ENCODE measurements at regions not wholly inside any gene's neighbourhood (a gene's known extent, or its start where the extent isn't known, plus 50 kb on each side); places are given as distances from the start of the nearest gene placed in this dataset.
"Not testable (repeated sequence)": the region's sequence is repeated elsewhere in the genome, so short reads cannot be mapped to it uniquely, and the experiment has no call there.

DNA sequence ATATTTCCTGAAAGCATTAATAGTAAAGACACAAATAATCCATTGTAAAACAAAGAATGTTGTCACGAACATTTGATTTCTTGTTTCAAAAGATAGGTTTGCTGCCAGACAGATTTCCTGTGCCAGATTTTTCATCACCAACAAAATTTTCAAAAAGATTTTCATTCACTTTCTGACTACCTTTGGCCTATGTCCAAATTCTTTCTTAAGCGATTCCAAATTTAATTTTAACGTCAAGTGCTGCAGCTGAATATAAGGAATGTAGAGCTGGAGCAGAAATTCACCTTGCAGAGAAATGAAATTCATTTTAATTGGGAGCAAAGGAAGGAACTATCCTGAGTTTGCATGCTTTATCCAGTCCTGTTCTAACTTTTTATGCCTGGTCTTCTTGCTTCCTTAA is 277.4 kb downstream of the CCER1 start:
- ChIA-PET CTCF (no interaction called here), POLR2A (no interaction called here)
- Mint-ChIP-seq H3K4me3 (no peak overlapping the region), H3K27me3 (no peaks in the 10 kb centered on the region), H3K27ac (no peak overlapping the region), H3K36me3 (no peaks in the 10 kb centered on the region), H3K9me3 (peaks cover 0 to 6% (median 0%) of the 10 kb centered on the region in 5 donors), H3K4me1 (no peaks in the 10 kb centered on the region)
- DNase-seq: no peak
- Histone ChIP-seq H3K27ac (ENCODE audit: low read depth, low read length) (no peak overlapping the region), H3K4me3 (ENCODE audit: low read length) (no peak overlapping the region), H3K4me1 (ENCODE audit: insufficient read depth, low read length) (no peaks in the 10 kb centered on the region), H3K27me3 (ENCODE audit: insufficient read depth, low read length, poor library complexity, severe bottlenecking) (no peaks in the 10 kb centered on the region), H3K36me3 (ENCODE audit: insufficient read depth, low read length) (no peaks in the 10 kb centered on the region), H3K9me3 (ENCODE audit: low read length) (no peaks in the 10 kb centered on the region)

- H3K4me3 ChIP-seq (ENCODE audit: low read length): no peak overlapping the region
- H3K36me3 Mint-ChIP-seq: no peaks in the 10 kb centered on the region
- no peaks in the 10 kb centered on the region for H3K4me1 ChIP-seq (ENCODE audit: insufficient read depth, low read length)
- no peak for DNase-seq
- H3K9me3 ChIP-seq (ENCODE audit: low read length): no peaks in the 10 kb centered on the region
- POLR2A ChIA-PET: no interaction called here
- peaks cover 0 to 5% (median 0%) of the 10 kb centered on the region in 5 donors for H3K9me3 Mint-ChIP-seq
- H3K27me3 Mint-ChIP-seq: no peaks in the 10 kb centered on the region
- H3K4me1 Mint-ChIP-seq: no peaks in the 10 kb centered on the region
- H3K27me3 ChIP-seq (ENCODE audit: insufficient read depth, low read length, poor library complexity, severe bottlenecking): no peaks in the 10 kb centered on the region
- no peak overlapping the region for H3K27ac Mint-ChIP-seq
- no peak overlapping the region for H3K4me3 Mint-ChIP-seq
- H3K36me3 ChIP-seq (ENCODE audit: insufficient read depth, low read length): no peaks in the 10 kb centered on the region
- CTCF ChIA-PET: no interaction called here
- no peak overlapping the region for H3K27ac ChIP-seq (ENCODE audit: low read depth, low read length)
Measured at GRCh38 chr12:90677055-90677454, 277.9 kb downstream of the CCER1 start.

- H3K27ac ChIP-seq (ENCODE audit: low read depth, low read length): no peak overlapping the region
- ChIA-PET POLR2A (no interaction called here), CTCF (no interaction called here)
Measured at GRCh38 chr12:90675106-90675505, 279.9 kb downstream of the CCER1 start.

DNA sequence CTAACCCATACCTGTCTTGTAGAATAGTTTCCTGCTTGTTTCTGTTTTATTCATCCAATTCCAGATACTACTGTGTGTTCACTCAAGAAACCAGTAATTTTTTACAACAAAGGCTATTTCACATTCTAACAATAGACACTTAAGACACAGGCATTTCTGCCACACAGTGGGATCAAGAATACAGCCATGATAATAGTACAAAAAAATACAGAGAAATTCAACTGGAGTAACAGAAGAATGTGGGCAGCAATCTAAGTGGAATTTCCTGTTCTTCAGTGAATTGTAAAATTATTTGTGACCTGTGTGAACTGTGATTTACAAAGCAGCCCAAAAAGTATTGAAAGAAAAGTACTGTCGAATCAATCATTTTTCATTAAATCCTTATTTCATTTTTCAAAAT is 282.9 kb downstream of the CCER1 start:
- Histone ChIP-seq H3K27ac (ENCODE audit: low read depth, low read length) (no peak overlapping the region), H3K4me1 (ENCODE audit: insufficient read depth, low read length) (no peaks in the 10 kb centered on the region), H3K4me3 (ENCODE audit: low read length) (no peak overlapping the region), H3K27me3 (ENCODE audit: insufficient read depth, low read length, poor library complexity, severe bottlenecking) (no peaks in the 10 kb centered on the region), H3K9me3 (ENCODE audit: low read length) (no peaks in the 10 kb centered on the region), H3K36me3 (ENCODE audit: insufficient read depth, low read length) (no peaks in the 10 kb centered on the region)
- H3K4me3 Mint-ChIP-seq: no peak overlapping the region
- peaks cover 0 to 10% (median 0%) of the 10 kb centered on the region in 5 donors for H3K9me3 Mint-ChIP-seq
- no peaks in the 10 kb centered on the region for H3K4me1 Mint-ChIP-seq
- H3K27ac Mint-ChIP-seq: no peak overlapping the region
- no peak for DNase-seq
- no peaks in the 10 kb centered on the region for H3K27me3 Mint-ChIP-seq
- CTCF ChIA-PET: no interaction called here
- no peaks in the 10 kb centered on the region for H3K36me3 Mint-ChIP-seq
- POLR2A ChIA-PET: no interaction called here

More at GRCh38 chr12:90675106-90675505, 279.9 kb downstream of the CCER1 start:
- no peaks in the 10 kb centered on the region for H3K27me3 ChIP-seq (ENCODE audit: insufficient read depth, low read length, poor library complexity, severe bottlenecking)
- no peaks in the 10 kb centered on the region for H3K36me3 ChIP-seq (ENCODE audit: insufficient read depth, low read length)
- no peaks in the 10 kb centered on the region for H3K9me3 ChIP-seq (ENCODE audit: low read length)
- H3K4me1 ChIP-seq (ENCODE audit: insufficient read depth, low read length): no peaks in the 10 kb centered on the region
- H3K4me3 ChIP-seq (ENCODE audit: low read length): no peak overlapping the region
- Mint-ChIP-seq H3K9me3 (peaks cover 0 to 5% (median 0%) of the 10 kb centered on the region in 5 donors), H3K27me3 (no peaks in the 10 kb centered on the region), H3K4me3 (no peak overlapping the region), H3K4me1 (no peaks in the 10 kb centered on the region), H3K27ac (no peak overlapping the region), H3K36me3 (no peaks in the 10 kb centered on the region)
- no peak for DNase-seq

GRCh38 chr12:90663949-90664348 is 291.0 kb downstream of the CCER1 start:
- H3K27ac ChIP-seq (ENCODE audit: low read depth, low read length); H3K9me3 Mint-ChIP-seq; H3K36me3 Mint-ChIP-seq; H3K4me1 Mint-ChIP-seq; H3K4me1 ChIP-seq (ENCODE audit: insufficient read depth, low read length); CTCF ChIA-PET; H3K27me3 Mint-ChIP-seq; H3K27ac Mint-ChIP-seq; H3K36me3 ChIP-seq (ENCODE audit: insufficient read depth, low read length); H3K27me3 ChIP-seq (ENCODE audit: insufficient read depth, low read length, poor library complexity, severe bottlenecking); H3K4me3 ChIP-seq (ENCODE audit: low read length); H3K9me3 ChIP-seq (ENCODE audit: low read length); DNase-seq; H3K4me3 Mint-ChIP-seq; POLR2A ChIA-PET: not testable (repeated sequence)

GRCh38 chr12:90659060-90659459 is 295.9 kb downstream of the CCER1 start:
- Mint-ChIP-seq H3K9me3 (no peaks in the 10 kb centered on the region), H3K4me3 (no peak overlapping the region), H3K27ac (no peak overlapping the region), H3K36me3 (no peaks in the 10 kb centered on the region), H3K4me1 (no peaks in the 10 kb centered on the region), H3K27me3 (no peaks in the 10 kb centered on the region)
- Histone ChIP-seq H3K9me3 (ENCODE audit: low read length) (no peaks in the 10 kb centered on the region), H3K4me3 (ENCODE audit: low read length) (no peak overlapping the region), H3K27ac (ENCODE audit: low read depth, low read length) (no peak overlapping the region), H3K27me3 (ENCODE audit: insufficient read depth, low read length, poor library complexity, severe bottlenecking) (no peaks in the 10 kb centered on the region), H3K36me3 (ENCODE audit: insufficient read depth, low read length) (no peaks in the 10 kb centered on the region), H3K4me1 (ENCODE audit: insufficient read depth, low read length) (no peaks in the 10 kb centered on the region)
- ChIA-PET POLR2A (no interaction called here), CTCF (no interaction called here)
- no peak for DNase-seq

DNA sequence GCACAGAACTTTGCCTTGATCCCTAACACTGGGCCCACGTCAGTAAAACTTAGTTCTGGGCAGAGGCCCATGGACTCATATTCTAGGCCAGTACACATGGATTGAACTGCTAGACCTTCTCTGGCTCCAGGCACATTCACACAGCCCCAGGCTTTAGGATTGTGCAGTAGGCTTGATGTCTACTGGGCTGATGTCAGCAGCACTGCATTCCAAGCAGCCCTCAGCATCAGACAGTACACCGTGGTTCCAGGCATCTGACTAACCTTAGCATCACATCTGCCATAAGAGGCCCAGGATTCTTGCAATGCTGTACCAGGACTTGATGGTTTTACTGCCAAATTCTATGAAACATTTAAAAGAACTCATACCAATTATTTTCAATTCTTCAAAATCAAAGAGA is 301.9 kb downstream of the CCER1 start:
- no peaks in the 10 kb centered on the region for H3K27me3 ChIP-seq (ENCODE audit: insufficient read depth, low read length, poor library complexity, severe bottlenecking)
- Mint-ChIP-seq H3K27me3 (no peaks in the 10 kb centered on the region), H3K36me3 (no peaks in the 10 kb centered on the region), H3K9me3 (peaks cover 0 to 1% (median 0%) of the 10 kb centered on the region in 5 donors), H3K4me3 (no peak overlapping the region), H3K27ac (no peak overlapping the region), H3K4me1 (no peaks in the 10 kb centered on the region)
- H3K27ac ChIP-seq (ENCODE audit: low read depth, low read length): no peak overlapping the region
- H3K36me3 ChIP-seq (ENCODE audit: insufficient read depth, low read length): no peaks in the 10 kb centered on the region
- POLR2A ChIA-PET: no interaction called here
- CTCF ChIA-PET: no interaction called here
- no peak for DNase-seq
- H3K4me3 ChIP-seq (ENCODE audit: low read length): no peak overlapping the region
- no peaks in the 10 kb centered on the region for H3K9me3 ChIP-seq (ENCODE audit: low read length)
- H3K4me1 ChIP-seq (ENCODE audit: insufficient read depth, low read length): no peaks in the 10 kb centered on the region

- H3K27ac Mint-ChIP-seq: no peak overlapping the region
- ChIA-PET POLR2A (interaction anchor here (0.6 kb wide), 1 partner anchor 12 kb away, joined by 5 read pairs; no protein-coding TSS in a partner anchor), CTCF (no interaction called here)
- peaks cover 0 to 1% (median 0%) of the 10 kb centered on the region in 5 donors for H3K9me3 Mint-ChIP-seq
- H3K4me3 ChIP-seq (ENCODE audit: low read length): no peak overlapping the region
- no peaks in the 10 kb centered on the region for H3K4me1 ChIP-seq (ENCODE audit: insufficient read depth, low read length)
- H3K36me3 Mint-ChIP-seq: no peaks in the 10 kb centered on the region
- no peak overlapping the region for H3K27ac ChIP-seq (ENCODE audit: low read depth, low read length)
- no peak overlapping the region for H3K4me3 Mint-ChIP-seq
- no peaks in the 10 kb centered on the region for H3K9me3 ChIP-seq (ENCODE audit: low read length)
- no peaks in the 10 kb centered on the region for H3K27me3 Mint-ChIP-seq
- no peak for DNase-seq
- H3K27me3 ChIP-seq (ENCODE audit: insufficient read depth, low read length, poor library complexity, severe bottlenecking): no peaks in the 10 kb centered on the region
- H3K4me1 Mint-ChIP-seq: no peaks in the 10 kb centered on the region
- H3K36me3 ChIP-seq (ENCODE audit: insufficient read depth, low read length): no peaks in the 10 kb centered on the region
Measured at GRCh38 chr12:90652280-90652679, 302.7 kb downstream of the CCER1 start.

DNA sequence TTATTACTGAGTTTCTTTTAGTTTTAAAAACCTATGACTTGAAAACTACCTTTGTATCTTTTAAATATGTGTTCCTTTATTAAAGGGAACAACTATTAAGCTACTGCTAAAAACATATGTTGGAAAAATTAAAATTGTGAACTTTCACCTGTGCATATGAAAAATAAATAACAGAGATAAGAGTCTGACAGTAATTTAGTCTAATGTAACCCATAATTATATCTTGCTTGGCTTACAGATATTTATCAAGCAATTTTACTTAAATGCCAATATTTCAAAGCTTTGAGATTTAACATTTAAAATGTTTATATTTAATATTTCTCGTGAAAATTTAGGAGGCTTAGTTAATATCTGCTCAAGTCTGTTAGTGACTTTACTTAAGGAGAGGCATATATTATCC is 309.8 kb downstream of the CCER1 start:
- no peaks in the 10 kb centered on the region for H3K4me1 Mint-ChIP-seq
- H3K27ac Mint-ChIP-seq: no peak overlapping the region
- no peak overlapping the region for H3K4me3 Mint-ChIP-seq
- Histone ChIP-seq H3K36me3 (ENCODE audit: insufficient read depth, low read length) (no peaks in the 10 kb centered on the region), H3K27ac (ENCODE audit: low read depth, low read length) (no peak overlapping the region), H3K9me3 (ENCODE audit: low read length) (no peaks in the 10 kb centered on the region), H3K4me1 (ENCODE audit: insufficient read depth, low read length) (no peaks in the 10 kb centered on the region), H3K27me3 (ENCODE audit: insufficient read depth, low read length, poor library complexity, severe bottlenecking) (no peaks in the 10 kb centered on the region), H3K4me3 (ENCODE audit: low read length) (no peak overlapping the region)
- H3K36me3 Mint-ChIP-seq: no peaks in the 10 kb centered on the region
- DNase-seq: no peak
- ChIA-PET CTCF (no interaction called here), POLR2A (no interaction called here)
- no peaks in the 10 kb centered on the region for H3K27me3 Mint-ChIP-seq
- peaks cover 0 to 3% (median 0%) of the 10 kb centered on the region in 5 donors for H3K9me3 Mint-ChIP-seq

Data from CD8-positive, alpha-beta memory T cell (primary cell).